Smooth muscle cell (in vitro differentiated cells): ENCODE measurements at regions not wholly inside any gene's neighbourhood (a gene's known extent, or its start where the extent isn't known, plus 50 kb on each side); places are given as distances from the start of the nearest gene placed in this dataset.

ENCODE experiments used
- DNase-seq: peaks from one replicate; lab custom pipeline; 2025; ENCODE audit not compliant: unreplicated experiment; lab: John Stamatoyannopoulos, UW
- H2AFZ ChIP-seq: fragments of 200-600 bp; sonication (generic); 2 replicates; pipeline ENCODE4 v1.6.0; 2016; ENCODE audit warnings: antibody characterized with exemption, low read depth, mild to moderate bottlenecking
- H3F3A ChIP-seq: fragments of 200-600 bp; sonication (generic); 2 replicates; pipeline ENCODE4 v1.6.0; 2017; ENCODE audit warnings: antibody characterized with exemption, low read depth
- H3K27ac ChIP-seq: fragments of 200-600 bp; sonication (generic); 2 replicates; pipeline ENCODE4 v1.5.1; 2016; ENCODE audit warnings: low read depth, mild to moderate bottlenecking
- H3K27me3 ChIP-seq: fragments of 200-600 bp; sonication (generic); 2 replicates; pipeline ENCODE4 v1.6.1; 2016; ENCODE audit warnings: low read depth, mild to moderate bottlenecking
- H3K36me3 ChIP-seq: fragments of 200-600 bp; sonication (generic); 2 replicates; pipeline ENCODE4 v1.5.1; 2016; ENCODE audit warnings: low read depth
- H3K4me1 ChIP-seq: fragments of 200-600 bp; sonication (generic); 2 replicates; pipeline ENCODE4 v1.5.1; 2016; ENCODE audit warnings: low read depth
- H3K4me2 ChIP-seq: fragments of 200-600 bp; sonication (generic); 2 replicates; pipeline ENCODE4 v1.6.0; 2016; ENCODE audit warnings: mild to moderate bottlenecking
- H3K4me3 ChIP-seq: fragments of 200-600 bp; sonication (generic); 2 replicates; pipeline ENCODE4 v1.5.1; 2016; ENCODE audit warnings: mild to moderate bottlenecking
- H3K79me2 ChIP-seq: fragments of 200-600 bp; sonication (generic); 2 replicates; pipeline ENCODE4 v1.6.0; 2016; ENCODE audit warnings: low read depth, mild to moderate bottlenecking
- H3K9ac ChIP-seq: fragments of 200-600 bp; sonication (generic); 2 replicates; pipeline ENCODE4 v1.6.0; 2016; ENCODE audit warnings: low read depth
- H3K9me3 ChIP-seq: fragments of 200-600 bp; sonication (generic); replicated peaks from 2 replicates; pipeline ENCODE4 v1.5.1; 2016; ENCODE audit warnings: low read depth
- H4K20me1 ChIP-seq: fragments of 200-600 bp; sonication (generic); 2 replicates; pipeline ENCODE4 v1.6.0; 2016; ENCODE audit warnings: low read depth
- WGBS: methylation state at CpG from one replicate; pipeline ENCODE4 v1.1.7; 2016; ENCODE audit warnings: low lambda C conversion rate; 5-methylcytosine and 5-hydroxymethylcytosine counted together
- TF ChIP-seq, protein P1 (sequence below): fragments of 200-600 bp; sonication (generic); IDR thresholded peaks from 2 replicates; pipeline ENCODE4 v1.5.1; 2017; ENCODE audit warnings: borderline replicate concordance, mild to moderate bottlenecking, antibody characterized with exemption; ENCODE audit not compliant: insufficient read depth, poor library complexity, severe bottlenecking

DNA sequence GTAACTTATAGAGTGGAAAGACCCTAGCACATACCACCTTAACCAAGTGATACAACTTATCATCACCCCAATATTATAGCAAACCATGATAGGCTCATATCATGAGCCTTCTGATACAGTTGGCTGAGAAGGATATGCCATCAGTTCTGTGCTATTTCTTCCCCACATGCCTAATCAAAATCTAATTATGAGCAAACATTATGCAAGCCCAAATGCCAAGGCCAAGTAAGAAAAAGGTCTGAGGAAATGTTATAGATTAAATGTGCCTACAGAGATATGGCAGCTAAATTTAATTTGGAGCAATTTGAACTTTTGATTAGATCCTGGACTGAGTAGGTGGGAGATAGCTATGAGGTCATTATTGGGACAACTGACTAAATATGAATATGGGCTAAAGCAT lies 225.9 kb upstream of the PMFBP1 start:
- no peak overlapping the region for H3K9ac ChIP-seq
- H3K27ac ChIP-seq: no peak overlapping the region
- no peak overlapping the region for H3K4me3 ChIP-seq
- H3K36me3 ChIP-seq: peaks cover 4% of the 10 kb centered on the region
- H4K20me1 ChIP-seq: no peaks in the 10 kb centered on the region
- no peaks in the 10 kb centered on the region for H3K79me2 ChIP-seq
- DNase-seq: no peak
- peaks cover 7% of the 10 kb centered on the region for H3K4me1 ChIP-seq
- H3F3A ChIP-seq: no peaks in the 10 kb centered on the region
- TF ChIP-seq, protein P1, sequence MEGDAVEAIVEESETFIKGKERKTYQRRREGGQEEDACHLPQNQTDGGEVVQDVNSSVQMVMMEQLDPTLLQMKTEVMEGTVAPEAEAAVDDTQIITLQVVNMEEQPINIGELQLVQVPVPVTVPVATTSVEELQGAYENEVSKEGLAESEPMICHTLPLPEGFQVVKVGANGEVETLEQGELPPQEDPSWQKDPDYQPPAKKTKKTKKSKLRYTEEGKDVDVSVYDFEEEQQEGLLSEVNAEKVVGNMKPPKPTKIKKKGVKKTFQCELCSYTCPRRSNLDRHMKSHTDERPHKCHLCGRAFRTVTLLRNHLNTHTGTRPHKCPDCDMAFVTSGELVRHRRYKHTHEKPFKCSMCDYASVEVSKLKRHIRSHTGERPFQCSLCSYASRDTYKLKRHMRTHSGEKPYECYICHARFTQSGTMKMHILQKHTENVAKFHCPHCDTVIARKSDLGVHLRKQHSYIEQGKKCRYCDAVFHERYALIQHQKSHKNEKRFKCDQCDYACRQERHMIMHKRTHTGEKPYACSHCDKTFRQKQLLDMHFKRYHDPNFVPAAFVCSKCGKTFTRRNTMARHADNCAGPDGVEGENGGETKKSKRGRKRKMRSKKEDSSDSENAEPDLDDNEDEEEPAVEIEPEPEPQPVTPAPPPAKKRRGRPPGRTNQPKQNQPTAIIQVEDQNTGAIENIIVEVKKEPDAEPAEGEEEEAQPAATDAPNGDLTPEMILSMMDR: no peak
- H2AFZ ChIP-seq: no peak overlapping the region
- no peaks in the 10 kb centered on the region for H3K27me3 ChIP-seq
- H3K9me3 ChIP-seq: no peaks in the 10 kb centered on the region
- H3K4me2 ChIP-seq: no peak overlapping the region

DNA sequence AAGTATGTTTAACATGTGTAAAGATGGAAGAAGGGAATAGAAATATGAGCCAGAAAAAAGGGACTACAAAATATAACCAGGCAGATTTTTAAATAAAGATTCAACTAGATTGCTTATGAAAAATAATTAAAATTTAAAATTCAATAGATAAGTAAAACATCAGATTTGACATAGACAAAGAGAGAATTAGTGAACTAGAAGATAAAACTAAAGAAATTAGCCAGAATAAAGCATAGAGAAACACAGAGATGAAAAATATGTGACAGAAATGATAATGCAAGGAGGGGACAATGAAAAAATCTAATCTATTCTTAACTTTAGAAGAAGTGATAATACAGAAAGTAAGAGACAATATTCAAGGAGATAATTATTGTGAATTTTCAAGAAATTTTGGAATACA lies 222.6 kb upstream of the PMFBP1 start:
- no peaks in the 10 kb centered on the region for H3F3A ChIP-seq
- H4K20me1 ChIP-seq: no peaks in the 10 kb centered on the region
- H3K9ac ChIP-seq: no peak overlapping the region
- H3K4me1 ChIP-seq: no peaks in the 10 kb centered on the region
- no peaks in the 10 kb centered on the region for H3K79me2 ChIP-seq
- peaks cover 4% of the 10 kb centered on the region for H3K36me3 ChIP-seq
- TF ChIP-seq, protein P1: no peak
- no peak overlapping the region for H2AFZ ChIP-seq
- no peaks in the 10 kb centered on the region for H3K9me3 ChIP-seq
- H3K4me3 ChIP-seq: no peak overlapping the region
- no peak overlapping the region for H3K27ac ChIP-seq
- no peak overlapping the region for H3K4me2 ChIP-seq
- no peaks in the 10 kb centered on the region for H3K27me3 ChIP-seq
- DNase-seq: no peak

DNA sequence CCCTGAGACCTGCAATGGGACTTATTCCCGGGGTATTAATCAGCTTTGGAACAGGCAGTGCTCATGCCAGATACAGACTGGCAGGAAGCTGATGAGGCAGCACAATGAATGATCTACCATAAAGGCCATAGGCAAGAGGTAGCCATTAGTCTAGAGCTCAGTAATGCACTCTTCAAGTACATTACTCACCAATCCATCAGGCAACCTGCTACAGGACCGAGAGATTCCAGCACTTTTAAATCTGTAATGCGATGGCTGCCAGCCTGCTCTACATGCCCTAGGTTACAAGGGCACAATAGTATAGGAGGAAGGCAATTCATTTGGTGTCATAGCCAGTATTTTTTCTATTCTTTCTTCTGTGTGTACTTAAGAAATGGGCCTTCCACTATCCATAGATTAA lies 217.8 kb upstream of the PMFBP1 start:
- Histone ChIP-seq H3F3A (no peaks in the 10 kb centered on the region), H3K4me1 (no peaks in the 10 kb centered on the region), H3K79me2 (no peaks in the 10 kb centered on the region), H3K9me3 (peaks cover 4% of the 10 kb centered on the region), H3K9ac (no peak overlapping the region), H3K36me3 (peaks cover 7% of the 10 kb centered on the region), H2AFZ (no peak overlapping the region), H3K4me2 (no peak overlapping the region), H3K27ac (no peak overlapping the region), H4K20me1 (no peaks in the 10 kb centered on the region), H3K27me3 (no peaks in the 10 kb centered on the region), H3K4me3 (no peak overlapping the region)
- no peak for DNase-seq
- WGBS: 99% methylated on average over 3 of the region's 3 CpGs
- TF ChIP-seq, protein P1: no peak

DNA sequence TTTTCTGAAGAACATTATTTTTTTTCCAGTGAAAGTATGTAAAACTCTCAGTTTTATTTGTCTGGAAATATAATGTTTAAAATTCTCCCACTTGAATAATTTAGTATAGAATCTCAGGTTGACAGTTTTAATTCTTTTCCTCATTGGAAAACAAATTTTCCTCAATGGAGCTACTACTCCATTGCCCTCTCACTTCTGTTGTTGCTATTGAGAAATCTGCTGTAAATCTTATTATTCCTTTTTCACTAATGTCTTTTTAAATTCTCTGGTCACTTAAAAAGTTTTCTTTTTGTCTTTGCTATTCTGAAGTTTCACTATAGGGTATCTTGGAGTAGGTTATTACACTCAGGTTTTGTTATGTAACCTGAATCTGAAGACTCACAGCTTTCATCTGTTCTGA lies 216.1 kb upstream of the PMFBP1 start:
- H3K27ac ChIP-seq: no peak overlapping the region
- no peaks in the 10 kb centered on the region for H3K79me2 ChIP-seq
- H3K36me3 ChIP-seq: peaks cover 7% of the 10 kb centered on the region
- no peaks in the 10 kb centered on the region for H3K4me1 ChIP-seq
- H3K4me3 ChIP-seq: no peak overlapping the region
- peaks cover 4% of the 10 kb centered on the region for H3K9me3 ChIP-seq
- H3K27me3 ChIP-seq: no peaks in the 10 kb centered on the region
- no peaks in the 10 kb centered on the region for H4K20me1 ChIP-seq
- H3F3A ChIP-seq: no peaks in the 10 kb centered on the region
- TF ChIP-seq, protein P1: no peak
- no peak overlapping the region for H3K4me2 ChIP-seq
- DNase-seq: no peak
- no peak overlapping the region for H2AFZ ChIP-seq
- no peak overlapping the region for H3K9ac ChIP-seq
